Liver (tissue), 8 donors: ENCODE measurements at regions not wholly inside any gene's neighbourhood (a gene's known extent, or its start where the extent isn't known, plus 50 kb on each side); places are given as distances from the start of the nearest gene placed in this dataset.

Experiments used
- DNase-seq: peaks from one replicate; pipeline ENCODE4 v3.0.0-alpha.2; 2017; ENCODE audit warnings: low spot score
- H3K27ac ChIP-seq, 2 donors: one replicate each; pipeline ENCODE4 v1.7.0; 2013; ENCODE audit warnings: inconsistent platforms in 2 of 2, low read length in 2 of 2, control low read depth in 1 of 2, low read depth in 1 of 2, mild to moderate bottlenecking in 1 of 2
- H3K27me3 ChIP-seq, 4 donors: one replicate each; pipeline versions ENCODE4 v1.6.1 to v1.7.0; 2013; ENCODE audit warnings: low read length in 3 of 4, inconsistent platforms in 1 of 4, mild to moderate bottlenecking in 1 of 4, moderate library complexity in 1 of 4; ENCODE audit not compliant: control insufficient read depth in 4 of 4, insufficient read depth in 4 of 4
- H3K36me3 ChIP-seq, 4 donors: one replicate each; pipeline versions ENCODE4 v1.6.1 to v1.7.0; 2013; ENCODE audit warnings: low read length in 3 of 4, mild to moderate bottlenecking in 3 of 4, low read depth in 1 of 4, moderate library complexity in 1 of 4; ENCODE audit not compliant: control insufficient read depth in 4 of 4, insufficient read depth in 3 of 4
- H3K4me1 ChIP-seq, 4 donors: one replicate each; pipeline versions ENCODE4 v1.6.1 to v1.7.0; 2013; ENCODE audit warnings: low read length in 3 of 4, mild to moderate bottlenecking in 3 of 4, moderate library complexity in 1 of 4; ENCODE audit not compliant: control insufficient read depth in 4 of 4, insufficient read depth in 4 of 4
- H3K4me3 ChIP-seq, 3 donors: one replicate each; pipeline versions ENCODE4 v1.6.1 to v1.7.0; 2013; ENCODE audit warnings: low read length in 3 of 3, control low read depth in 1 of 3, low read depth in 1 of 3, mild to moderate bottlenecking in 1 of 3
- H3K9ac ChIP-seq, 2 donors: one replicate each; pipeline ENCODE4 v1.7.0; 2013; ENCODE audit warnings: low read length in 2 of 2, mild to moderate bottlenecking in 2 of 2, moderate library complexity in 2 of 2, control low read depth in 1 of 2, low read depth in 1 of 2
- H3K9me3 ChIP-seq, 4 donors: one replicate each; pipeline versions ENCODE4 v1.6.1 to v1.7.0; 2013; ENCODE audit warnings: low read length in 3 of 4; ENCODE audit not compliant: control insufficient read depth in 4 of 4
- CTCF ChIP-seq: fragments of 150-350 bp; IDR thresholded peaks from 2 replicates; pipeline ENCODE4 v1.5.1; 2017; ENCODE audit warnings: improper control_type of control experiment, low read depth, low read length; ENCODE audit not compliant: missing input control
- EGR1 ChIP-seq, 2 donors: IDR thresholded peaks; 2 replicates each; pipeline ENCODE4 v1.6.1; 2016 to 2018; ENCODE audit warnings: antibody characterized with exemption in 2 of 2, low read depth in 2 of 2
- FOXA1 ChIP-seq: IDR thresholded peaks from 2 replicates; pipeline ENCODE4 v1.6.1; 2016; ENCODE audit warnings: antibody characterized with exemption
- FOXA2 ChIP-seq: IDR thresholded peaks from 2 replicates; pipeline ENCODE4 v1.6.1; 2016; ENCODE audit warnings: antibody characterized with exemption
- GABPA ChIP-seq, 2 donors: IDR thresholded peaks in 1 of 2; conservative IDR thresholded peaks in 1 of 2; 2 replicates each; pipeline ENCODE4 v1.6.1; 2016; ENCODE audit warnings: antibody characterized with exemption in 2 of 2, mild to moderate bottlenecking in 1 of 2, moderate library complexity in 1 of 2
- HNF4A ChIP-seq, 2 donors: conservative IDR thresholded peaks; 2 replicates each; pipeline ENCODE4 v1.6.1; 2016; ENCODE audit warnings: antibody characterized with exemption in 2 of 2, mild to moderate bottlenecking in 2 of 2
- HNF4G ChIP-seq: IDR thresholded peaks from 2 replicates; pipeline ENCODE4 v1.6.1; 2016; ENCODE audit warnings: antibody characterized with exemption
- JUND ChIP-seq, 2 donors: IDR thresholded peaks; 2 replicates each; pipeline ENCODE4 v1.6.1; 2016; ENCODE audit warnings: antibody characterized with exemption in 2 of 2
- NR2F2 ChIP-seq: IDR thresholded peaks from 2 replicates; pipeline ENCODE4 v1.6.1; 2016; ENCODE audit warnings: antibody characterized with exemption
- RAD21 ChIP-seq, 2 donors: IDR thresholded peaks; 2 replicates each; pipeline ENCODE4 v1.6.1; 2016; ENCODE audit warnings: antibody characterized with exemption in 2 of 2, mild to moderate bottlenecking in 2 of 2
- RXRA ChIP-seq, 2 donors: IDR thresholded peaks; 2 replicates each; pipeline ENCODE4 v1.6.1; 2017 to 2018; ENCODE audit warnings: antibody characterized with exemption in 2 of 2, mild to moderate bottlenecking in 1 of 2
- SP1 ChIP-seq: IDR thresholded peaks from 2 replicates; pipeline ENCODE4 v1.6.1; 2018; ENCODE audit warnings: antibody characterized with exemption, mild to moderate bottlenecking
- TAF1 ChIP-seq: conservative IDR thresholded peaks from 2 replicates; pipeline ENCODE4 v1.6.1; 2016; ENCODE audit warnings: antibody characterized with exemption, mild to moderate bottlenecking
- YY1 ChIP-seq: IDR thresholded peaks from 2 replicates; pipeline ENCODE4 v1.6.1; 2016; ENCODE audit warnings: antibody characterized with exemption, mild to moderate bottlenecking
- ZBTB33 ChIP-seq: IDR thresholded peaks from 2 replicates; pipeline ENCODE4 v1.6.1; 2016; ENCODE audit warnings: antibody characterized with exemption
- WGBS: extraction: QIAGEN DNeasy Blood & Tissue Kit; methylation state at CpG from one replicate; pipeline ENCODE4 v1.1.7; 2013; 5-methylcytosine and 5-hydroxymethylcytosine counted together
- TF ChIP-seq, protein P1 (sequence below): IDR thresholded peaks from 2 replicates; pipeline ENCODE4 v1.6.1; 2016; ENCODE audit warnings: antibody characterized with exemption
- TF ChIP-seq, protein P2 (sequence below): IDR thresholded peaks from 2 replicates; pipeline ENCODE4 v1.6.1; 2016; ENCODE audit warnings: antibody characterized with exemption
- TF ChIP-seq, protein P3 (sequence below): IDR thresholded peaks from 2 replicates; pipeline ENCODE4 v1.6.1; 2016; ENCODE audit warnings: antibody characterized with exemption, mild to moderate bottlenecking
- donor health status: healthy.
- donor health status: healthy.
- donor health status: healthy.
- donor health status: healthy.
- donor health status: healthy.

- no peak overlapping the region for H3K27ac ChIP-seq
- no peaks in the 10 kb centered on the region for H3K36me3 ChIP-seq
- H3K4me1 ChIP-seq: no peaks in the 10 kb centered on the region
- DNase-seq: no peak
- 52% methylated on average over 5 of the region's 5 CpGs for WGBS
- no peak overlapping the region for H3K9ac ChIP-seq
- H3K4me3 ChIP-seq: no peak overlapping the region
- TF ChIP-seq SP1: no peak
- no peak for TF ChIP-seq RAD21 (IDR thresholded peaks at IDR 0.05)
- TF ChIP-seq TAF1: no peak
- no peak for TF ChIP-seq FOXA2
- TF ChIP-seq GABPA (IDR thresholded peaks at IDR 0.05 in 1 of 2, conservative IDR thresholded peaks at IDR 0.05 in 1 of 2): no peak
- TF ChIP-seq JUND (IDR thresholded peaks at IDR 0.05): no peak
- TF ChIP-seq, protein P1, sequence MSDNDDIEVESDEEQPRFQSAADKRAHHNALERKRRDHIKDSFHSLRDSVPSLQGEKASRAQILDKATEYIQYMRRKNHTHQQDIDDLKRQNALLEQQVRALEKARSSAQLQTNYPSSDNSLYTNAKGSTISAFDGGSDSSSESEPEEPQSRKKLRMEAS: no peak
- TF ChIP-seq HNF4A (conservative IDR thresholded peaks at IDR 0.05): no peak
- no peak for TF ChIP-seq RXRA (IDR thresholded peaks at IDR 0.05)
- TF ChIP-seq CTCF: no peak
- no peak for TF ChIP-seq ZBTB33
- no peak for TF ChIP-seq EGR1 (IDR thresholded peaks at IDR 0.05; ENCODE audit: low read depth in 2 of 2)
- TF ChIP-seq, protein P2, sequence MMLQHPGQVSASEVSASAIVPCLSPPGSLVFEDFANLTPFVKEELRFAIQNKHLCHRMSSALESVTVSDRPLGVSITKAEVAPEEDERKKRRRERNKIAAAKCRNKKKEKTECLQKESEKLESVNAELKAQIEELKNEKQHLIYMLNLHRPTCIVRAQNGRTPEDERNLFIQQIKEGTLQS: no peak
- TF ChIP-seq, protein P3, sequence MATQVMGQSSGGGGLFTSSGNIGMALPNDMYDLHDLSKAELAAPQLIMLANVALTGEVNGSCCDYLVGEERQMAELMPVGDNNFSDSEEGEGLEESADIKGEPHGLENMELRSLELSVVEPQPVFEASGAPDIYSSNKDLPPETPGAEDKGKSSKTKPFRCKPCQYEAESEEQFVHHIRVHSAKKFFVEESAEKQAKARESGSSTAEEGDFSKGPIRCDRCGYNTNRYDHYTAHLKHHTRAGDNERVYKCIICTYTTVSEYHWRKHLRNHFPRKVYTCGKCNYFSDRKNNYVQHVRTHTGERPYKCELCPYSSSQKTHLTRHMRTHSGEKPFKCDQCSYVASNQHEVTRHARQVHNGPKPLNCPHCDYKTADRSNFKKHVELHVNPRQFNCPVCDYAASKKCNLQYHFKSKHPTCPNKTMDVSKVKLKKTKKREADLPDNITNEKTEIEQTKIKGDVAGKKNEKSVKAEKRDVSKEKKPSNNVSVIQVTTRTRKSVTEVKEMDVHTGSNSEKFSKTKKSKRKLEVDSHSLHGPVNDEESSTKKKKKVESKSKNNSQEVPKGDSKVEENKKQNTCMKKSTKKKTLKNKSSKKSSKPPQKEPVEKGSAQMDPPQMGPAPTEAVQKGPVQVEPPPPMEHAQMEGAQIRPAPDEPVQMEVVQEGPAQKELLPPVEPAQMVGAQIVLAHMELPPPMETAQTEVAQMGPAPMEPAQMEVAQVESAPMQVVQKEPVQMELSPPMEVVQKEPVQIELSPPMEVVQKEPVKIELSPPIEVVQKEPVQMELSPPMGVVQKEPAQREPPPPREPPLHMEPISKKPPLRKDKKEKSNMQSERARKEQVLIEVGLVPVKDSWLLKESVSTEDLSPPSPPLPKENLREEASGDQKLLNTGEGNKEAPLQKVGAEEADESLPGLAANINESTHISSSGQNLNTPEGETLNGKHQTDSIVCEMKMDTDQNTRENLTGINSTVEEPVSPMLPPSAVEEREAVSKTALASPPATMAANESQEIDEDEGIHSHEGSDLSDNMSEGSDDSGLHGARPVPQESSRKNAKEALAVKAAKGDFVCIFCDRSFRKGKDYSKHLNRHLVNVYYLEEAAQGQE: no peak
- no peak for TF ChIP-seq HNF4G
- no peak for TF ChIP-seq NR2F2
- TF ChIP-seq YY1: no peak
- TF ChIP-seq FOXA1: no peak
- H3K27me3 ChIP-seq: no peaks in the 10 kb centered on the region
- no peaks in the 10 kb centered on the region for H3K9me3 ChIP-seq
Observed at GRCh38 chrX:22690116-22690515, 309.6 kb upstream of the DDX53 start.
